Gastrocnemius medialis (tissue), 4 donors: ENCODE measurements at regions not wholly inside any gene's neighbourhood (a gene's known extent, or its start where the extent isn't known, plus 50 kb on each side); places are given as distances from the start of the nearest gene placed in this dataset.

Source experiments
- ATAC-seq, 2 donors: fragments of 150-250 bp; one replicate each; pipeline ENCODE4 v1.9.1; 2016
- DNase-seq, 2 donors: peaks; one replicate each; pipeline ENCODE4 v3.0.0-alpha.2; 2019
- H3K27ac ChIP-seq, 4 donors: fragments of 200-600 bp; sonication (generic); 1 replicate in 1 of 4; 2 replicates in 3 of 4; pipeline ENCODE4 v1.5.1; 2016 to 2018; ENCODE audit warnings: mild to moderate bottlenecking in 2 of 4, moderate library complexity in 1 of 4
- H3K27me3 ChIP-seq, 3 donors: fragments of 200-600 bp; sonication (generic) in 2 of 3; 1 replicate in 1 of 3; 2 replicates in 2 of 3; pipeline versions ENCODE4 v1.5.1 to v1.6.0; 2016 to 2019; ENCODE audit warnings: mild to moderate bottlenecking in 1 of 3, moderate library complexity in 1 of 3
- H3K36me3 ChIP-seq, 2 donors: fragments of 200-600 bp; sonication (generic) in 1 of 2; one replicate each; pipeline ENCODE4 v1.5.1; 2017 to 2018
- H3K4me1 ChIP-seq, 2 donors: fragments of 200-600 bp; sonication (generic) in 1 of 2; one replicate each; pipeline ENCODE4 v1.5.1; 2016 to 2017; ENCODE audit warnings: mild to moderate bottlenecking in 2 of 2
- H3K4me3 ChIP-seq, 4 donors: fragments of 200-600 bp; sonication (generic) in 3 of 4; 1 replicate in 1 of 4; 2 replicates in 3 of 4; pipeline ENCODE4 v1.5.1; 2016 to 2019; ENCODE audit warnings: mild to moderate bottlenecking in 2 of 4
- H3K9me3 ChIP-seq, 3 donors: fragments of 200-600 bp; sonication (generic) in 2 of 3; 1 replicate in 1 of 3; 2 replicates in 2 of 3; pipeline ENCODE4 v1.5.1; 2016 to 2019
- CTCF ChIP-seq, 5 experiments: fragments of 450-650 bp in 3 of 5; fragments of 200-600 bp in 2 of 5; sonication (generic) in 2 of 5; IDR thresholded peaks in 4 of 5; conservative IDR thresholded peaks in 1 of 5; 1 replicate in 4 of 5; 2 replicates in 1 of 5; pipeline ENCODE4 v1.5.1; 2016 to 2019; ENCODE audit warnings: antibody characterized with exemption in 5 of 5, mild to moderate bottlenecking in 3 of 5, moderate library complexity in 3 of 5
- POLR2A ChIP-seq, 2 donors: fragments of 450-650 bp; IDR thresholded peaks; one replicate each; pipeline ENCODE4 v1.6.1; 2017; ENCODE audit warnings: antibody characterized with exemption in 2 of 2, mild to moderate bottlenecking in 2 of 2, moderate library complexity in 2 of 2
- in situ Hi-C, 4 donors: fragments of 200-750 bp; cut with MboI; loops; one replicate each; pipeline versions ENCODE4 v1.15.0 to v1.8.0; 2017; ENCODE audit warnings: low sequenced_read_pairs in 4 of 4
- intact Hi-C: fragments of 100-400 bp; cut with DNase I; formaldehyde crosslinking; loops from one replicate; pipeline ENCODE4 v1.15.1; 2023; ENCODE audit warnings: low total_unique reads

GRCh38 chr10:64081947-64082482 lies 560.8 kb downstream of the REEP3 start:
- no peak overlapping the region for H3K4me3 ChIP-seq
- in situ Hi-C loops (no loop called here), intact Hi-C loops (no loop called here)
- no peak for DNase-seq
- H3K4me1 ChIP-seq: no peaks in the 10 kb centered on the region
- TF ChIP-seq CTCF (IDR thresholded peaks at IDR 0.05 in 4 of 5, conservative IDR thresholded peaks at IDR 0.05 in 1 of 5) (no peak), POLR2A (IDR thresholded peaks at IDR 0.05) (no peak)
- peaks cover 0 to 4% (median 0%) of the 10 kb centered on the region in 3 donors for H3K27me3 ChIP-seq
- no peaks in the 10 kb centered on the region for H3K36me3 ChIP-seq
- no peaks in the 10 kb centered on the region for H3K9me3 ChIP-seq
- H3K27ac ChIP-seq: no peak overlapping the region
- no peak for ATAC-seq

DNA sequence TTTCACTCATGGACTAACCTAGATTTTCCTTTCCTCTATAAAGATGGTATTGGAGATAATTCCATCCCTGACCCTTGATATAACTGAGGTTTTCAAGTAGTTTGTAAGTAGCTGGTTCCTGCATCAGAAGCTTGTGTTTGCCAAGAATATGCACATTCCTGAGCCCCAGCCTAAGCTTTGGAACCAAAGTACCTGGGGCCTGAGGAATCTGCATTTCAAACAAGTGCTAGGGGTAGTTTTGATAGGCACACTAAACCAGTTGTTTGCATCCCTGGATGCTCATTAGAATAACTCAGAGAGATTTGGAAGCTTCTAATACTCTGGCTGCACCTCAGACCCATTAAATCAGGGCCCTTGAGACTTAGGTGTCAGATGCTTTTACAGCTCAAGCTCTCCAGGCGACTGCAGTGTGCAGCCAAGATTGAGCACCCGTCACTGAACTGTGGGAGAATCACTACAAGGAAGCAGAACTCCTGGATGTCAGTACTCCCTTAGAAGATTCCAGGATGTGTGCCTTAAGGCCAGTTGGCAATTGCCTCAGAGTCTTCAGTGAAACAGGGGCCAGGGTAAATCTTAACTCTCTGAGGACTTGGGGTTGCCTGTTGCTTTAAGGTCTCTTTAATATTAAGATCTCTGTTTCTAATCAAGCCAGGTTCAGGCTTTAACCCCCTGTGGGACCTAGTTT lies 565.0 kb downstream of the REEP3 start:
- ATAC-seq (no peak), DNase-seq (no peak)
- Histone ChIP-seq H3K4me3 (no peak overlapping the region), H3K4me1 (no peaks in the 10 kb centered on the region), H3K36me3 (no peaks in the 10 kb centered on the region), H3K27me3 (no peaks in the 10 kb centered on the region), H3K9me3 (no peaks in the 10 kb centered on the region), H3K27ac (no peak overlapping the region)
- in situ Hi-C loops (no loop called here), intact Hi-C loops (no loop called here)
- TF ChIP-seq CTCF (IDR thresholded peaks at IDR 0.05 in 4 of 5, conservative IDR thresholded peaks at IDR 0.05 in 1 of 5) (no peak), POLR2A (IDR thresholded peaks at IDR 0.05) (no peak)

DNA sequence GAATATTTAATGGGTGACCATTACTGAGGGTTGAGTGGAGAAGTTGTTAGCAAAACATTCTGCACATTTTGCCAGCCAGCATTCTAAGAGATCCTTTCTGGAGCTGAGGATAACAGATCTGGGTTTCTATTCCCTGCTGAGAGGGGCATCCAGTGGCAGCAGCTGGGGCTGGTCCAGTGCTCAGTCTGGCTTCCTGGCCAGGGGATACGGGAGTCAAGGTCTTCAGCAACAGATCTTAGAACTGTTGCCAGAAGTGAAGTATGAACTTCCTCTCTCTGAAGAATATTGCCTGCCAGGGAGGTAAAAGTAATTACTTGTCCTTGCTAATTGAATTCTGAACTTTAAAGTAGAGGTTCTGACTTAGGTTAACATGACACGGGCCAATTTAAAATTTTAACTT lies 568.4 kb downstream of the REEP3 start:
- H3K9me3 ChIP-seq: no peaks in the 10 kb centered on the region
- no peaks in the 10 kb centered on the region for H3K4me1 ChIP-seq
- DNase-seq (no peak), ATAC-seq (no peak)
- in situ Hi-C loops: no loop called here
- no peak overlapping the region for H3K4me3 ChIP-seq
- TF ChIP-seq POLR2A (IDR thresholded peaks at IDR 0.05) (no peak), CTCF (IDR thresholded peaks at IDR 0.05 in 4 of 5, conservative IDR thresholded peaks at IDR 0.05 in 1 of 5) (no peak)
- H3K27me3 ChIP-seq: no peaks in the 10 kb centered on the region
- intact Hi-C loops: no loop called here
- H3K27ac ChIP-seq: no peak overlapping the region
- no peaks in the 10 kb centered on the region for H3K36me3 ChIP-seq

DNA sequence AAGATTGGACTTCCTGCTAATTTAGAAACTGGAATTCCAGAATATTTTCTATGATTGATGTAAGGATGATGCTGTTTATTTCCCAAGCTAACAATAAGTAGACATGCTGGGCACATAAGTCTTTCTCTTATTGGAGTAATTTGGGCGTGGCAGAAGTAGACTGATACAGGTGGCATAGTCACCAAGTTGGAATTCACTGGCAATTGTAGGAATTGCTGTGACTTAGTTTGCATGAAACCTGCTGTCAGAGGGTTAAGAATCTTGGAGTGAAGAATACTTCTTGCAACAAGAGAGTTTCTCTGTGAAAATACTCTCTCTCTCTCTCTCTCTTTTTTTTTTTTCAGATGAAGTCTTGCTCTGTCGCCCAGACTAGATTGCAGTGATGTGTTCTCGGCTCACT lies 569.7 kb downstream of the REEP3 start:
- DNase-seq (no peak), ATAC-seq (no peak)
- in situ Hi-C loops (no loop called here), intact Hi-C loops (no loop called here)
- Histone ChIP-seq H3K27me3 (no peaks in the 10 kb centered on the region), H3K27ac (no peak overlapping the region), H3K9me3 (no peaks in the 10 kb centered on the region), H3K36me3 (no peaks in the 10 kb centered on the region), H3K4me1 (no peaks in the 10 kb centered on the region), H3K4me3 (no peak overlapping the region)
- TF ChIP-seq POLR2A (IDR thresholded peaks at IDR 0.05): no peak
- TF ChIP-seq CTCF (IDR thresholded peaks at IDR 0.05 in 4 of 5, conservative IDR thresholded peaks at IDR 0.05 in 1 of 5): no peak

DNA sequence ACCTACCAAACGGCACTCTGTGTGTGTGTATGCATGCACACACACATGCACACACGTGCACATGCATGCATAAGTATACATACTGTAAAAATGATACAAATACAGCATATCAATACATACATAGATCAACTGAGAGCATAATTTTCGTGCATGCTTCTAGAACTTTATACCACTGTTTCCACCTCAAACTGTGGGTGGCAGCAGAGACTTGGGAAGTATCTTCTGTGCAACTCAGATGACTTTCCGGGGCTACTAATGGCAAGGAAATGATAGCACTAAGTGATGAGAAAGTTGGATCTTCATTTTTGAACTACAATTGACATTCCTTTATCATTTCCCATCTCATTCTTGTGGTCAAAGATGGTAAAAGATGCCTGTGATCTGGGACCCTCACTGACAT lies 570.7 kb downstream of the REEP3 start:
- no peaks in the 10 kb centered on the region for H3K4me1 ChIP-seq
- ATAC-seq: no peak
- no peak overlapping the region for H3K4me3 ChIP-seq
- H3K27me3 ChIP-seq: no peaks in the 10 kb centered on the region
- no peak overlapping the region for H3K27ac ChIP-seq
- no peak for TF ChIP-seq CTCF (IDR thresholded peaks at IDR 0.05 in 4 of 5, conservative IDR thresholded peaks at IDR 0.05 in 1 of 5)
- no peak for TF ChIP-seq POLR2A (IDR thresholded peaks at IDR 0.05)
- H3K9me3 ChIP-seq: no peaks in the 10 kb centered on the region
- in situ Hi-C loops: no loop called here
- H3K36me3 ChIP-seq: no peaks in the 10 kb centered on the region
- intact Hi-C loops: no loop called here
- DNase-seq: no peak
